ENCODE measurements at regions not wholly inside any gene's neighbourhood (a gene's known extent, or its start where the extent isn't known, plus 50 kb on each side); places are given as distances from the start of the nearest gene placed in this dataset.

GRCh38 chr3:163043074-163043473, 1546.5 kb downstream of the OTOL1 start:
- DNase-seq (ENCODE audit: low read depth, low spot score): peak; percentile 18
- ChIA-PET POLR2A (no interaction called here), CTCF (no interaction called here), RAD21 (ENCODE audit: low non-redundant PET in 1 of 2, low total read pairs in 2 of 2, uncharacterized antibody in 2 of 2, unreplicated experiment in 2 of 2) (no interaction called here)
- intact Hi-C loops (cut with micrococcal nuclease): loop anchor here (1.0 to 2.0 kb wide), 3 partner anchors 266 to 1483 kb away; no protein-coding TSS in a partner anchor
- H4K20me1 ChIP-seq (ENCODE audit: insufficient read depth): no peaks in the 10 kb centered on the region
- ATAC-seq: peak; percentile 81
- H3K9me2 ChIP-seq (ENCODE audit: insufficient read depth): no peaks in the 10 kb centered on the region
- H3K4me1 ChIP-seq (ENCODE audit: control insufficient read depth in 1 of 2, insufficient read depth in 2 of 2, low read length in 2 of 2): no peaks in the 10 kb centered on the region
- H3K9me3 ChIP-seq (ENCODE audit: control insufficient read depth in 1 of 2, insufficient read depth in 1 of 2, low read depth in 1 of 2, low read length in 2 of 2): no peaks in the 10 kb centered on the region
- no peak for TF ChIP-seq POLR2A (IDR thresholded peaks at IDR 0.05; ENCODE audit: borderline replicate concordance, extremely low read depth, insufficient read depth, insufficient read length)
- peak; percentile 41 to 53 (median 43); a peak in 5 of 6 replicates for TF ChIP-seq CTCF (IDR thresholded peaks at IDR 0.05 in 2 of 3, conservative IDR thresholded peaks at IDR 0.05 in 1 of 3; ENCODE audit: borderline replicate concordance in 1 of 3, insufficient read depth in 1 of 3, low read depth in 2 of 3, low read length in 2 of 3)
- no peak for TF ChIP-seq SP1 (IDR thresholded peaks at IDR 0.05; ENCODE audit: low read depth)
- no peak for TF ChIP-seq TCF7L2 (IDR thresholded peaks at IDR 0.05; ENCODE audit: borderline replicate concordance, extremely low read depth, insufficient read depth, insufficient read length)
- TF ChIP-seq REST (IDR thresholded peaks at IDR 0.05; ENCODE audit: low read depth): no peak
- no peak for TF ChIP-seq ZBTB33 (IDR thresholded peaks at IDR 0.05; ENCODE audit: extremely low read depth, insufficient replicate concordance, low read length)
- no peak for TF ChIP-seq JUND (IDR thresholded peaks at IDR 0.05)
- TF ChIP-seq ZFX (IDR thresholded peaks at IDR 0.05): no peak
- no peak for TF ChIP-seq SIN3A (IDR thresholded peaks at IDR 0.05; ENCODE audit: low read depth)
- peak; percentile 63 for TF ChIP-seq RAD21 (IDR thresholded peaks at IDR 0.05; ENCODE audit: low read depth)
- no peak for TF ChIP-seq POLR2AphosphoS5 (IDR thresholded peaks at IDR 0.05; ENCODE audit: low read depth, low read length)
- no peak overlapping the region for H3K9ac ChIP-seq (ENCODE audit: low read length)
- no peaks in the 10 kb centered on the region for H3K27me3 ChIP-seq (ENCODE audit: insufficient read depth, low read length)
- H2AFZ ChIP-seq (ENCODE audit: low read depth, low read length, poor library complexity, severe bottlenecking): no peak overlapping the region
- no TSS peak for BruUV-seq (replicated peaks)
- no peaks in the 10 kb centered on the region for H3K36me3 ChIP-seq (ENCODE audit: control insufficient read depth in 1 of 2, insufficient read depth in 2 of 2, low read length in 2 of 2)
- no peak overlapping the region for H3K4me2 ChIP-seq (ENCODE audit: low read length)
- no peak overlapping the region for H3K27ac ChIP-seq (ENCODE audit: low read depth, low read length)
- H3K79me2 ChIP-seq (ENCODE audit: insufficient read depth, low read length): no peaks in the 10 kb centered on the region
- H3K4me3 ChIP-seq (replicated peaks in 1 of 2; ENCODE audit: low read depth in 1 of 2, low read length in 2 of 2): no peak overlapping the region

All from HCT116 (cell line).